Stimulated activated memory B cell treated with anti-CD40 and anti-IgM and Interleukin-4, amounts not matched to agents 10 μg/mL and 1 μg/mL and 100 μg/mL, for 72 hours (primary cell): ENCODE measurements at regions not wholly inside any gene's neighbourhood (a gene's known extent, or its start where the extent isn't known, plus 50 kb on each side); places are given as distances from the start of the nearest gene placed in this dataset.

Experiments used
- ATAC-seq: fragments of 150-1000 bp; cut with Tn5 transposase; 2 replicates; pipeline ENCODE4 v1.10.0; 2021
- H3K27ac Mint-ChIP-seq: one replicate; pipeline ENCODE4 v1.8.0; 2022; ENCODE audit warnings: mild to moderate bottlenecking, mixed read lengths
- H3K27me3 Mint-ChIP-seq: one replicate; pipeline ENCODE4 v1.8.0; 2022; ENCODE audit warnings: mixed read lengths
- H3K36me3 Mint-ChIP-seq: one replicate; pipeline ENCODE4 v1.8.0; 2022; ENCODE audit warnings: mixed read lengths
- H3K4me1 Mint-ChIP-seq: one replicate; pipeline ENCODE4 v1.8.0; 2022; ENCODE audit warnings: mixed read lengths
- H3K4me3 Mint-ChIP-seq: one replicate; pipeline ENCODE4 v1.8.0; 2022; ENCODE audit warnings: mild to moderate bottlenecking, moderate library complexity, mixed read lengths
- H3K9me3 Mint-ChIP-seq: one replicate; pipeline ENCODE4 v1.8.0; 2022; ENCODE audit warnings: mixed read lengths

DNA sequence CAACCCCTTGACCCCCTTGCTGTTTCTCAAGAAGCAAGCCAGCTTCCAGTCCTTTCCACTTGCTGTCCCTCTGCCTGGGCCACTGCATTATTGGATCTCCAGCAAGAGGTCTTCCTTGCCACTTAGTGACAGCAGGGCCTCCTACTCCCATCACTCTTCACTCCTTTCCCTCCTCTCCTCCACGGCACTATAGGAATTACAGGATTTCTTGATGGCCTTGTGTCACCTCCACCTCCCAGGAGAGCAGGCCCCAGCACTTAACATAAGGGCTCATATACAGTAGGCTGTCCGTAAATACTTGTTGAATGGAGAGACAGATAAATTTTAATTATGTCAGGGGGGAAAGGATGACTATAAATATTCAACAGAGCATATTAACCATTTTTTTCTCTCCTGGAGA lies 129.4 kb downstream of the SP3 start:
- Mint-ChIP-seq H3K4me1 (no peaks in the 10 kb centered on the region), H3K36me3 (no peaks in the 10 kb centered on the region), H3K9me3 (peaks cover 3% of the 10 kb centered on the region), H3K4me3 (no peak overlapping the region), H3K27me3 (peaks cover under 1% of the 10 kb centered on the region), H3K27ac (no peak overlapping the region)
- no peak for ATAC-seq

GRCh38 chr2:173841110-173841509 lies 124.1 kb downstream of the SP3 start:
- Mint-ChIP-seq H3K36me3 (no peaks in the 10 kb centered on the region), H3K4me3 (no peak overlapping the region), H3K27ac (no peak overlapping the region), H3K27me3 (peaks cover 9% of the 10 kb centered on the region), H3K4me1 (no peaks in the 10 kb centered on the region), H3K9me3 (peaks cover 3% of the 10 kb centered on the region)
- no peak for ATAC-seq

- no peak for ATAC-seq
- H3K27ac Mint-ChIP-seq = no peak overlapping the region
- no peaks in the 10 kb centered on the region for H3K9me3 Mint-ChIP-seq
- peaks cover 27% of the 10 kb centered on the region for H3K27me3 Mint-ChIP-seq
- H3K4me1 Mint-ChIP-seq = no peaks in the 10 kb centered on the region
- no peak overlapping the region for H3K4me3 Mint-ChIP-seq
- no peaks in the 10 kb centered on the region for H3K36me3 Mint-ChIP-seq
Measured at GRCh38 chr2:173843526-173843925, 121.6 kb downstream of the SP3 start.

- H3K27me3 Mint-ChIP-seq = peaks cover 30% of the 10 kb centered on the region
- H3K27ac Mint-ChIP-seq = no peak overlapping the region
- no peaks in the 10 kb centered on the region for H3K36me3 Mint-ChIP-seq
- no peak overlapping the region for H3K4me3 Mint-ChIP-seq
- no peaks in the 10 kb centered on the region for H3K4me1 Mint-ChIP-seq
- no peak for ATAC-seq
- H3K9me3 Mint-ChIP-seq = no peaks in the 10 kb centered on the region
Measured at GRCh38 chr2:173851141-173851641, 114.0 kb downstream of the SP3 start.

- peaks cover 10% of the 10 kb centered on the region for H3K4me1 Mint-ChIP-seq
- no peak for ATAC-seq
- H3K27ac Mint-ChIP-seq = no peak overlapping the region
- H3K36me3 Mint-ChIP-seq = no peaks in the 10 kb centered on the region
- no peak overlapping the region for H3K4me3 Mint-ChIP-seq
- peaks cover 16% of the 10 kb centered on the region for H3K27me3 Mint-ChIP-seq
- H3K9me3 Mint-ChIP-seq = no peaks in the 10 kb centered on the region
Measured at GRCh38 chr2:173854141-173854540, 111.0 kb downstream of the SP3 start.

GRCh38 chr2:173854840-173855239 lies 110.3 kb downstream of the SP3 start:
- no peak overlapping the region for H3K27ac Mint-ChIP-seq
- H3K4me3 Mint-ChIP-seq = no peak overlapping the region
- peaks cover 10% of the 10 kb centered on the region for H3K4me1 Mint-ChIP-seq
- no peak for ATAC-seq
- H3K9me3 Mint-ChIP-seq = no peaks in the 10 kb centered on the region
- H3K36me3 Mint-ChIP-seq = no peaks in the 10 kb centered on the region
- H3K27me3 Mint-ChIP-seq = peaks cover 11% of the 10 kb centered on the region

GRCh38 chr2:173855661-173856060 lies 109.5 kb downstream of the SP3 start:
- Mint-ChIP-seq H3K9me3 (no peaks in the 10 kb centered on the region), H3K27me3 (peaks cover 15% of the 10 kb centered on the region), H3K4me3 (no peak overlapping the region), H3K4me1 (peaks cover 10% of the 10 kb centered on the region), H3K27ac (no peak overlapping the region), H3K36me3 (no peaks in the 10 kb centered on the region)
- ATAC-seq = no peak
